ENCODE measurements at regions not wholly inside any gene's neighbourhood (a gene's known extent, or its start where the extent isn't known, plus 50 kb on each side); places are given as distances from the start of the nearest gene placed in this dataset.

DNA sequence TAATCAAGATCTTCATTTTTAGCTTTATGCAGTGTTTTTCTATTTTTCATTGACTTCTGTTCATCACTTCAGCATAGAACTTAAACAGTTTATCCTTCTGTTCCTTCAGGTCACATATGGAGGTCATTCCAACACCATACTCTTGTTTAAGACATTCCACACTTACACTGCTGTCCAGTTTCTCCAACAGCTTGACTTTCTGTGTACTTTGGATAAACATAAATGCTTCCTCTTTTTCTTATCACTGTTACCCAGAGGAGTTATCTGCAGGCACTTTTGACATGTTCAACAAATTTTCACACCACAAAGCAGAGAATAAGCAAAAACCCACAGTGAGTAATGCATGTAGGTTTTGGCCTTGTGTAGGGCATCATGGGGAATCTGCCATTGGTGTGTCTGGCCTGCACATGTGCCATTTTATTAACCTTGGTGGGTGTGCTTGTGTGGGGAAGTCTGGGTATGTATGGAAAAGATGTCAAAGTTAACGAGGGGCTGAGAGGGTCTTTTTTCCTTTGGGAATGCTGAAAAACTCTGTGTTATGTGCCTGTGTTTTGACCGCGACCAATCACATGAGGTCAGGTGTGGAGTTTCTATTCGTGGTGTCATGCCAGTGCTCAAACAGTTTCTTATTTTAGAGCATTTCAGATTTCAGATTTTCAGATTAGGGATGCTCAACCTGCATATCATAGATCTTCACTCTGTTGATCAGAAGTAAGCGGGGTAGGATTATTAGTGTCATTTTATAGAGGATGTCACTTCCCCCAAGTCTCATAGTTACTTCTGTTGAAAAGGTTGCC is 53.9 kb upstream of the ACVR1 start:
- Histone ChIP-seq H3K27ac (replicated peaks) (no peak overlapping the region), H3K4me3 (replicated peaks; ENCODE audit: insufficient read depth, low read length) (no peak overlapping the region), H3K27me3 (ENCODE audit: insufficient read depth, poor library complexity, severe bottlenecking) (no peaks in the 10 kb centered on the region)
- TF ChIP-seq GABPA (IDR thresholded peaks at IDR 0.05; ENCODE audit: low read depth): no peak
- TF ChIP-seq SPI1 (IDR thresholded peaks at IDR 0.05; ENCODE audit: borderline replicate concordance, low read depth): no peak
- TF ChIP-seq REST (IDR thresholded peaks at IDR 0.05; ENCODE audit: insufficient replicate concordance, low read depth): no peak
- no peak for TF ChIP-seq CTCF (IDR thresholded peaks at IDR 0.05; ENCODE audit: insufficient read depth, low read length)
- no peak for TF ChIP-seq POLR2AphosphoS5 (IDR thresholded peaks at IDR 0.05; ENCODE audit: low read depth)
- peak in 1 of 2 experiments; percentile 3 for DNase-seq (ENCODE audit: low read depth in 1 of 2, low spot score in 1 of 2)

GRCh38 chr2:157928372-157928771 is 52.2 kb upstream of the ACVR1 start:
- Histone ChIP-seq H3K27me3 (ENCODE audit: insufficient read depth, poor library complexity, severe bottlenecking) (no peaks in the 10 kb centered on the region), H3K4me3 (replicated peaks; ENCODE audit: insufficient read depth, low read length) (no peak overlapping the region), H3K27ac (replicated peaks) (no peak overlapping the region)
- DNase-seq (ENCODE audit: low read depth in 1 of 2, low spot score in 1 of 2): no peak
- TF ChIP-seq GABPA (IDR thresholded peaks at IDR 0.05; ENCODE audit: low read depth): no peak
- no peak for TF ChIP-seq POLR2AphosphoS5 (IDR thresholded peaks at IDR 0.05; ENCODE audit: low read depth)
- no peak for TF ChIP-seq REST (IDR thresholded peaks at IDR 0.05; ENCODE audit: insufficient replicate concordance, low read depth)
- no peak for TF ChIP-seq CTCF (IDR thresholded peaks at IDR 0.05; ENCODE audit: insufficient read depth, low read length)
- no peak for TF ChIP-seq SPI1 (IDR thresholded peaks at IDR 0.05; ENCODE audit: borderline replicate concordance, low read depth)

- Histone ChIP-seq H3K27ac (replicated peaks) (no peak overlapping the region), H3K27me3 (ENCODE audit: insufficient read depth, poor library complexity, severe bottlenecking) (no peaks in the 10 kb centered on the region), H3K4me3 (replicated peaks; ENCODE audit: insufficient read depth, low read length) (no peak overlapping the region)
- no peak for DNase-seq (ENCODE audit: low read depth in 1 of 2, low spot score in 1 of 2)
- TF ChIP-seq REST (IDR thresholded peaks at IDR 0.05; ENCODE audit: insufficient replicate concordance, low read depth): no peak
- TF ChIP-seq CTCF (IDR thresholded peaks at IDR 0.05; ENCODE audit: insufficient read depth, low read length): no peak
Observed at GRCh38 chr2:157927155-157927554, 51.0 kb upstream of the ACVR1 start.

Measured in HL-60 (cell line).